ENCODE measurements at regions not wholly inside any gene's neighbourhood (a gene's known extent, or its start where the extent isn't known, plus 50 kb on each side); places are given as distances from the start of the nearest gene placed in this dataset.

- TF ChIP-seq, protein P1, sequence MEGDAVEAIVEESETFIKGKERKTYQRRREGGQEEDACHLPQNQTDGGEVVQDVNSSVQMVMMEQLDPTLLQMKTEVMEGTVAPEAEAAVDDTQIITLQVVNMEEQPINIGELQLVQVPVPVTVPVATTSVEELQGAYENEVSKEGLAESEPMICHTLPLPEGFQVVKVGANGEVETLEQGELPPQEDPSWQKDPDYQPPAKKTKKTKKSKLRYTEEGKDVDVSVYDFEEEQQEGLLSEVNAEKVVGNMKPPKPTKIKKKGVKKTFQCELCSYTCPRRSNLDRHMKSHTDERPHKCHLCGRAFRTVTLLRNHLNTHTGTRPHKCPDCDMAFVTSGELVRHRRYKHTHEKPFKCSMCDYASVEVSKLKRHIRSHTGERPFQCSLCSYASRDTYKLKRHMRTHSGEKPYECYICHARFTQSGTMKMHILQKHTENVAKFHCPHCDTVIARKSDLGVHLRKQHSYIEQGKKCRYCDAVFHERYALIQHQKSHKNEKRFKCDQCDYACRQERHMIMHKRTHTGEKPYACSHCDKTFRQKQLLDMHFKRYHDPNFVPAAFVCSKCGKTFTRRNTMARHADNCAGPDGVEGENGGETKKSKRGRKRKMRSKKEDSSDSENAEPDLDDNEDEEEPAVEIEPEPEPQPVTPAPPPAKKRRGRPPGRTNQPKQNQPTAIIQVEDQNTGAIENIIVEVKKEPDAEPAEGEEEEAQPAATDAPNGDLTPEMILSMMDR (tag by site-specific recombination; IDR thresholded peaks at IDR 0.05), result no peak
- TF ChIP-seq ZNF704 (tag by site-specific recombination; IDR thresholded peaks at IDR 0.05), result no peak
Measured at GRCh38 chr10:85188770-85189484, 860.5 kb downstream of the CCSER2 start.
